Trophoblast cell (in vitro differentiated cells and primary cell): ENCODE measurements at regions not wholly inside any gene's neighbourhood (a gene's known extent, or its start where the extent isn't known, plus 50 kb on each side); places are given as distances from the start of the nearest gene placed in this dataset.

Experiments used
- DNase-seq, 2 donors: peaks; one replicate each; pipeline ENCODE4 v3.0.0-alpha.2; 2016
- H2AFZ ChIP-seq: 2 replicates; pipeline ENCODE4 v1.6.1; 2013; ENCODE audit warnings: low read length, moderate library complexity, mild to moderate bottlenecking; ENCODE audit not compliant: insufficient read depth, poor library complexity
- H2AK5ac ChIP-seq: 2 replicates; pipeline ENCODE4 v1.6.1; 2013; ENCODE audit warnings: mild to moderate bottlenecking, low read length
- H2BK120ac ChIP-seq: 2 replicates; pipeline ENCODE4 v1.6.1; 2013; ENCODE audit warnings: low read length, mild to moderate bottlenecking, moderate library complexity; ENCODE audit not compliant: insufficient read depth, poor library complexity
- H2BK12ac ChIP-seq: 2 replicates; pipeline ENCODE4 v1.6.1; 2013; ENCODE audit warnings: mild to moderate bottlenecking, low read length, moderate library complexity
- H2BK5ac ChIP-seq: 2 replicates; pipeline ENCODE4 v1.6.1; 2013; ENCODE audit warnings: low read length, low read depth, moderate library complexity, mild to moderate bottlenecking; ENCODE audit not compliant: poor library complexity
- H3K14ac ChIP-seq: 2 replicates; pipeline ENCODE4 v1.6.1; 2013; ENCODE audit warnings: mild to moderate bottlenecking, low read length
- H3K18ac ChIP-seq: 2 replicates; pipeline ENCODE4 v1.6.1; 2013; ENCODE audit warnings: mild to moderate bottlenecking, low read length
- H3K23ac ChIP-seq: 2 replicates; pipeline ENCODE4 v1.6.1; 2013; ENCODE audit warnings: low read length
- H3K27ac ChIP-seq: 2 replicates; pipeline ENCODE4 v1.5.1; 2013; ENCODE audit warnings: low read depth, mild to moderate bottlenecking, inconsistent platforms, low read length, moderate library complexity
- H3K27me3 ChIP-seq: 2 replicates; pipeline ENCODE4 v1.6.1; 2013; ENCODE audit warnings: inconsistent platforms, mild to moderate bottlenecking, low read length, moderate library complexity; ENCODE audit not compliant: insufficient read depth
- H3K36me3 ChIP-seq, 2 experiments: 1 replicate in 1 of 2; 2 replicates in 1 of 2; pipeline ENCODE4 v1.6.1; 2013; ENCODE audit warnings: low read length in 2 of 2, mild to moderate bottlenecking in 2 of 2, moderate library complexity in 1 of 2; ENCODE audit not compliant: insufficient read depth in 2 of 2, control insufficient read depth in 1 of 2
- H3K4ac ChIP-seq: 2 replicates; pipeline ENCODE4 v1.6.1; 2013; ENCODE audit warnings: low read depth, mild to moderate bottlenecking, low read length, moderate library complexity
- H3K4me1 ChIP-seq, 2 experiments: 1 replicate in 1 of 2; 2 replicates in 1 of 2; pipeline ENCODE4 v1.6.1; 2013; ENCODE audit warnings: low read length in 2 of 2, mild to moderate bottlenecking in 2 of 2, moderate library complexity in 1 of 2; ENCODE audit not compliant: insufficient read depth in 2 of 2, control insufficient read depth in 1 of 2
- H3K4me2 ChIP-seq: 2 replicates; pipeline ENCODE4 v1.6.1; 2013; ENCODE audit warnings: inconsistent platforms, mild to moderate bottlenecking, low read length, moderate library complexity
- H3K4me3 ChIP-seq: 2 replicates; pipeline ENCODE4 v1.5.1; 2013; ENCODE audit warnings: mild to moderate bottlenecking, low read depth, low read length, inconsistent platforms
- H3K79me1 ChIP-seq: one replicate; pipeline ENCODE4 v1.6.1; 2013; ENCODE audit warnings: low read length
- H3K79me2 ChIP-seq: 2 replicates; pipeline ENCODE4 v1.6.1; 2013; ENCODE audit warnings: low read length, mild to moderate bottlenecking; ENCODE audit not compliant: control insufficient read depth, insufficient read depth, poor library complexity
- H3K9ac ChIP-seq: 2 replicates; pipeline ENCODE4 v1.6.1; 2013; ENCODE audit warnings: mild to moderate bottlenecking, low read length
- H3K9me3 ChIP-seq: 2 replicates; pipeline ENCODE4 v1.6.1; 2013; ENCODE audit warnings: low read depth, mild to moderate bottlenecking, control low read depth, inconsistent platforms, low read length; ENCODE audit not compliant: insufficient read depth
- H4K12ac ChIP-seq: 2 replicates; pipeline ENCODE4 v1.6.1; 2013; ENCODE audit warnings: low read depth, mild to moderate bottlenecking, low read length, moderate library complexity
- H4K8ac ChIP-seq: 2 replicates; pipeline ENCODE4 v1.6.1; 2013; ENCODE audit warnings: low read depth, mild to moderate bottlenecking, low read length, moderate library complexity
- H4K91ac ChIP-seq: one replicate; pipeline ENCODE4 v1.6.1; 2013; ENCODE audit warnings: low read depth, mild to moderate bottlenecking, low read length, moderate library complexity
- WGBS: extraction: QIAGEN DNeasy Blood & Tissue Kit; methylation state at CpG from one replicate; pipeline ENCODE4 v1.1.7; 2013; ENCODE audit warnings: missing lambda C conversion rate; ENCODE audit not compliant: insufficient read length, insufficient coverage; ENCODE audit errors: extremely low coverage; 5-methylcytosine and 5-hydroxymethylcytosine counted together

DNA sequence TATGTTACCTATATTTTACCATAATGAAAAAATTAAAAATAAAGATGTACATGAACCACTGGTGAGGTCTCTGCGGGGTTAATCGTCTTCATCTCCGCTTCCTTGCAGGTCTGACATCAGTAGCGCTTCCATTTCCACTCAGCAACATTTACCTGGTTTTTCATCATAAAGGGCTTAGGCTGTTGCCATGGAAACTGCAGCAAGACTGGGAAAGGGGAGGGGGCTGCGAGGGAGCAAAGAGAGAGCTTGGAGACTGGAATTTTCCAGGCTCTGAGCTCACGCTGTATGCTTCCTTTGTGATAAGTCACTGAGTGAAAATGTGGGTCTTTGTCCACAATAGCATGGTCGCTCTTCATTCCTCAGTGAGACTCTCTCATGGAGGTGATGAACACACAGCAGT lies 136.6 kb upstream of the USP29 start:
- H2AK5ac ChIP-seq: no peak overlapping the region
- H2BK5ac ChIP-seq: no peak overlapping the region
- no peak overlapping the region for H3K9ac ChIP-seq
- no peaks in the 10 kb centered on the region for H3K4me1 ChIP-seq
- H3K23ac ChIP-seq: no peak overlapping the region
- H3K4ac ChIP-seq: no peak overlapping the region
- no peak overlapping the region for H4K12ac ChIP-seq
- no peak overlapping the region for H4K8ac ChIP-seq
- H3K14ac ChIP-seq: no peak overlapping the region
- H3K4me2 ChIP-seq: no peak overlapping the region
- H3K79me2 ChIP-seq: no peaks in the 10 kb centered on the region
- WGBS: no CpG with 5 or more reads among the region's 7 CpGs
- H3K4me3 ChIP-seq: no peak overlapping the region
- no peak overlapping the region for H2BK12ac ChIP-seq
- H3K18ac ChIP-seq: no peak overlapping the region
- no peak overlapping the region for H2AFZ ChIP-seq
- no peaks in the 10 kb centered on the region for H3K36me3 ChIP-seq
- no peak overlapping the region for H3K27ac ChIP-seq
- DNase-seq: no peak
- no peaks in the 10 kb centered on the region for H3K27me3 ChIP-seq
- H3K9me3 ChIP-seq: peaks cover 19% of the 10 kb centered on the region
- no peaks in the 10 kb centered on the region for H3K79me1 ChIP-seq
- H2BK120ac ChIP-seq: no peak overlapping the region
- no peak overlapping the region for H4K91ac ChIP-seq

DNA sequence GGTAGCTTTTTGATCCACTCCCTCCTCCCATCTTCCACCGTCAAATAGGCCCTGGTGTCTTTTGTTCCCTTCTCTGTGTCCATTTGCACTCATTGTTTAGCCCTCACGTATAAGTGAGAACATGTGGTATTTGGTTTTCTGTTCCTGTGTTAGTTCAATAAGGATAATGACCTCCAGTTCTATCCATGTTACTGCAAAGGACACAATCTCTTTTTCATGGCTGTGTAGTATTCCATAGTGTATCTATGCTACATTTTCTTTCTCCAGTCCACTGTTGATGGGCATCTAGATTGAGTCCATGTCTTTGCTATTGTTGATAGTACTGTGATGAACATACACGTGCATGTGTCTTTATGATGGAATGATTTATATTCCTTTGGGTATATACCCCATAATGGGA lies 136.0 kb upstream of the USP29 start:
- no peak overlapping the region for H3K27ac ChIP-seq
- no CpG with 5 or more reads among the region's 3 CpGs for WGBS
- H3K9me3 ChIP-seq: peaks cover 22% of the 10 kb centered on the region
- H2BK12ac ChIP-seq: no peak overlapping the region
- H3K23ac ChIP-seq: no peak overlapping the region
- no peak overlapping the region for H2AK5ac ChIP-seq
- no peak overlapping the region for H3K4me2 ChIP-seq
- no peaks in the 10 kb centered on the region for H3K79me1 ChIP-seq
- no peaks in the 10 kb centered on the region for H3K36me3 ChIP-seq
- no peak overlapping the region for H2BK120ac ChIP-seq
- no peak overlapping the region for H2AFZ ChIP-seq
- no peak overlapping the region for H4K91ac ChIP-seq
- H3K4me1 ChIP-seq: no peaks in the 10 kb centered on the region
- H3K79me2 ChIP-seq: no peaks in the 10 kb centered on the region
- H3K4ac ChIP-seq: no peak overlapping the region
- H4K12ac ChIP-seq: no peak overlapping the region
- no peak overlapping the region for H2BK5ac ChIP-seq
- DNase-seq: no peak
- H3K9ac ChIP-seq: no peak overlapping the region
- H3K4me3 ChIP-seq: no peak overlapping the region
- H3K18ac ChIP-seq: no peak overlapping the region
- no peak overlapping the region for H4K8ac ChIP-seq
- no peaks in the 10 kb centered on the region for H3K27me3 ChIP-seq
- no peak overlapping the region for H3K14ac ChIP-seq

GRCh38 chr19:56986386-56986785 lies 133.4 kb upstream of the USP29 start:
- H3K79me2 ChIP-seq: no peaks in the 10 kb centered on the region
- no peak overlapping the region for H3K4ac ChIP-seq
- H3K9ac ChIP-seq: no peak overlapping the region
- no peaks in the 10 kb centered on the region for H3K79me1 ChIP-seq
- H3K4me1 ChIP-seq: no peaks in the 10 kb centered on the region
- no peak overlapping the region for H3K18ac ChIP-seq
- no peak overlapping the region for H4K12ac ChIP-seq
- no peak overlapping the region for H2AK5ac ChIP-seq
- H3K14ac ChIP-seq: no peak overlapping the region
- no peak overlapping the region for H3K23ac ChIP-seq
- H2BK120ac ChIP-seq: no peak overlapping the region
- H3K27me3 ChIP-seq: no peaks in the 10 kb centered on the region
- no peak overlapping the region for H2BK5ac ChIP-seq
- no peak overlapping the region for H3K4me2 ChIP-seq
- no peak overlapping the region for H4K8ac ChIP-seq
- no peak overlapping the region for H3K27ac ChIP-seq
- DNase-seq: no peak
- H2AFZ ChIP-seq: no peak overlapping the region
- no peak overlapping the region for H4K91ac ChIP-seq
- no peak overlapping the region for H2BK12ac ChIP-seq
- no CpG with 5 or more reads among the region's 9 CpGs for WGBS
- H3K36me3 ChIP-seq: no peaks in the 10 kb centered on the region
- no peak overlapping the region for H3K4me3 ChIP-seq
- H3K9me3 ChIP-seq: peaks cover 18% of the 10 kb centered on the region

GRCh38 chr19:56987184-56987583 lies 132.6 kb upstream of the USP29 start:
- H2BK12ac ChIP-seq: no peak overlapping the region
- no peak overlapping the region for H3K4ac ChIP-seq
- H3K4me3 ChIP-seq: no peak overlapping the region
- no peak overlapping the region for H3K9ac ChIP-seq
- H2BK120ac ChIP-seq: no peak overlapping the region
- H4K12ac ChIP-seq: no peak overlapping the region
- H3K79me1 ChIP-seq: no peaks in the 10 kb centered on the region
- H2BK5ac ChIP-seq: no peak overlapping the region
- no peak overlapping the region for H3K23ac ChIP-seq
- no peak overlapping the region for H2AFZ ChIP-seq
- H3K9me3 ChIP-seq: peaks cover 22% of the 10 kb centered on the region
- no peaks in the 10 kb centered on the region for H3K4me1 ChIP-seq
- no peak overlapping the region for H3K14ac ChIP-seq
- no peak overlapping the region for H3K27ac ChIP-seq
- H2AK5ac ChIP-seq: no peak overlapping the region
- DNase-seq: no peak
- H3K36me3 ChIP-seq: no peaks in the 10 kb centered on the region
- WGBS: no CpG with 5 or more reads among the region's 15 CpGs
- no peak overlapping the region for H3K4me2 ChIP-seq
- no peak overlapping the region for H3K18ac ChIP-seq
- H3K79me2 ChIP-seq: no peaks in the 10 kb centered on the region
- no peak overlapping the region for H4K91ac ChIP-seq
- H3K27me3 ChIP-seq: no peaks in the 10 kb centered on the region
- H4K8ac ChIP-seq: no peak overlapping the region
